Body of pancreas (tissue), 4 donors: ENCODE measurements at regions not wholly inside any gene's neighbourhood (a gene's known extent, or its start where the extent isn't known, plus 50 kb on each side); places are given as distances from the start of the nearest gene placed in this dataset.

Experiments used
- CTCF ChIP-seq, 7 experiments: fragments of 450-650 bp in 4 of 7; fragments of 200-600 bp in 3 of 7; sonication (generic) in 3 of 7; IDR thresholded peaks; one replicate each; pipeline ENCODE4 v1.5.1; 2016 to 2019; ENCODE audit warnings: antibody characterized with exemption in 7 of 7
- POLR2A ChIP-seq, 3 donors: fragments of 450-650 bp; IDR thresholded peaks; one replicate each; pipeline ENCODE4 v1.6.1; 2016; ENCODE audit warnings: antibody characterized with exemption in 3 of 3, mild to moderate bottlenecking in 2 of 3

GRCh38 chr6:129774697-129775447, 64.9 kb upstream of the ARHGAP18 start:
- peak; percentile 70 to 86 (median 79) for TF ChIP-seq CTCF (IDR thresholded peaks at IDR 0.05)
- no peak for TF ChIP-seq POLR2A (IDR thresholded peaks at IDR 0.05)
